Myocyte (in vitro differentiated cells): ENCODE measurements at regions not wholly inside any gene's neighbourhood (a gene's known extent, or its start where the extent isn't known, plus 50 kb on each side); places are given as distances from the start of the nearest gene placed in this dataset.
A peak's percentile ranks its signal among the peaks of the same experiment; 100 is the strongest.

Experiments used
- DNase-seq: peaks from one replicate; pipeline ENCODE4 v3.0.0-alpha.2; 2012; ENCODE audit warnings: low read depth

- DNase-seq = no peak
Measured at GRCh38 chr18:45168866-45169600, 446.2 kb upstream of the SLC14A2 start.

GRCh38 chr18:45169610-45170009 lies 445.7 kb upstream of the SLC14A2 start:
- DNase-seq = peak; percentile 40

- DNase-seq = no peak
Measured at GRCh38 chr18:45171679-45172191, 443.5 kb upstream of the SLC14A2 start.

GRCh38 chr18:45173327-45173726 lies 441.9 kb upstream of the SLC14A2 start:
- DNase-seq = no peak

- no peak for DNase-seq
Measured at GRCh38 chr18:45173799-45174519, 441.3 kb upstream of the SLC14A2 start.

GRCh38 chr18:45174629-45175136 lies 440.6 kb upstream of the SLC14A2 start:
- no peak for DNase-seq

GRCh38 chr18:45175511-45175910 lies 439.8 kb upstream of the SLC14A2 start:
- DNase-seq = no peak

- DNase-seq = no peak
Measured at GRCh38 chr18:45186832-45187231, 428.4 kb upstream of the SLC14A2 start.

- no peak for DNase-seq
Measured at GRCh38 chr18:45191795-45192194, 423.5 kb upstream of the SLC14A2 start.

- no peak for DNase-seq
Measured at GRCh38 chr18:45197526-45197970, 417.7 kb upstream of the SLC14A2 start.

GRCh38 chr18:45198526-45198925 lies 416.8 kb upstream of the SLC14A2 start:
- DNase-seq = no peak

GRCh38 chr18:45201029-45201428 lies 414.2 kb upstream of the SLC14A2 start:
- no peak for DNase-seq

GRCh38 chr18:45201489-45201888 lies 413.8 kb upstream of the SLC14A2 start:
- no peak for DNase-seq

- DNase-seq = no peak
Measured at GRCh38 chr18:45202061-45202460, 413.2 kb upstream of the SLC14A2 start.

GRCh38 chr18:45203677-45204076 lies 411.6 kb upstream of the SLC14A2 start:
- DNase-seq = no peak

GRCh38 chr18:45207328-45207727 lies 407.9 kb upstream of the SLC14A2 start:
- DNase-seq = no peak

- DNase-seq = no peak
Measured at GRCh38 chr18:45208164-45208563, 407.1 kb upstream of the SLC14A2 start.

GRCh38 chr18:45212181-45213039 lies 402.9 kb upstream of the SLC14A2 start:
- peak; percentile 84 for DNase-seq

GRCh38 chr18:45213040-45213333 lies 402.3 kb upstream of the SLC14A2 start:
- DNase-seq = no peak

GRCh38 chr18:45218436-45218835 lies 396.8 kb upstream of the SLC14A2 start:
- no peak for DNase-seq

- peak; percentile 39 for DNase-seq
Measured at GRCh38 chr18:45221363-45221762, 393.9 kb upstream of the SLC14A2 start.

GRCh38 chr18:45222180-45222579 lies 393.1 kb upstream of the SLC14A2 start:
- DNase-seq = no peak
